Endothelial cell of umbilical vein (primary cell): ENCODE measurements at regions not wholly inside any gene's neighbourhood (a gene's known extent, or its start where the extent isn't known, plus 50 kb on each side); places are given as distances from the start of the nearest gene placed in this dataset.

Source experiments
- BruUV-seq: library from RNA; stranded (reverse); fragments of 400-500 nt; replicated peaks from 2 replicates; lab custom pipeline; 2021; lab: Mats Ljungman, UMichigan
- CTCF ChIA-PET: fragments of 300-600, 350-600 bp; sonication (Branson Sonifier 250); formaldehyde crosslinking; loops from one replicate; lab custom pipeline; 2021; ENCODE audit warnings: antibody characterized with exemption, inconsistent platforms; lab: Charles Lee
- POLR2A ChIA-PET: fragments of 300-600, 350-600 bp; sonication (Branson Sonifier 250); formaldehyde crosslinking; loops from one replicate; lab custom pipeline; 2021; ENCODE audit warnings: antibody characterized with exemption, inconsistent platforms; lab: Charles Lee
- DNase-seq: peaks from one replicate; pipeline ENCODE4 v3.0.0-alpha.2; 2011; ENCODE audit warnings: low read depth, low spot score
- FAIRE-seq: peaks from 2 replicates; lab custom pipeline; 2011; peaks lifted over from hg19 to GRCh38; lab: Jason Lieb, UNC
- H2AFZ ChIP-seq: 2 replicates; pipeline ENCODE4 v1.6.0; 2012; ENCODE audit warnings: low read depth, low read length, control low read depth, inconsistent platforms
- H3K27ac ChIP-seq: 2 replicates; pipeline ENCODE4 v1.5.1; 2011; ENCODE audit warnings: low read depth, mild to moderate bottlenecking, control low read depth, low read length, moderate library complexity; ENCODE audit not compliant: insufficient read depth
- H3K27me3 ChIP-seq, 2 experiments: 2 replicates each; pipeline versions ENCODE4 v1.6.0 to v1.6.1; 2011; ENCODE audit warnings: low read length in 2 of 2, mixed read lengths in 1 of 2; ENCODE audit not compliant: control insufficient read depth in 2 of 2, insufficient read depth in 2 of 2
- H3K36me3 ChIP-seq, 2 experiments: 2 replicates in 1 of 2; 3 replicates in 1 of 2; pipeline ENCODE4 v1.5.1; 2011; ENCODE audit warnings: low read length in 2 of 2, mild to moderate bottlenecking in 1 of 2, moderate library complexity in 1 of 2; ENCODE audit not compliant: control insufficient read depth in 2 of 2, insufficient read depth in 2 of 2; ENCODE audit errors: extremely low read depth in 1 of 2
- H3K4me1 ChIP-seq: 3 replicates; pipeline ENCODE4 v1.5.1; 2011; ENCODE audit warnings: mild to moderate bottlenecking, low read length; ENCODE audit not compliant: control insufficient read depth, insufficient read depth; ENCODE audit errors: extremely low read depth
- H3K4me2 ChIP-seq: 2 replicates; pipeline ENCODE4 v1.6.1; 2011; ENCODE audit warnings: low read length, control low read depth, mixed read lengths; ENCODE audit not compliant: insufficient read depth
- H3K4me3 ChIP-seq, 3 experiments: fragments of 200-600 bp in 1 of 3; sonication (generic), shearing (Covaris generic) in 1 of 3; replicated peaks in 1 of 3; 2 replicates each; pipeline ENCODE4 v1.5.1; 2011 to 2016; ENCODE audit warnings: control low read depth in 3 of 3, low read length in 3 of 3, mild to moderate bottlenecking in 2 of 3, inconsistent platforms in 1 of 3, low read depth in 1 of 3, moderate library complexity in 1 of 3; ENCODE audit not compliant: insufficient read depth in 1 of 3
- H3K79me2 ChIP-seq: 2 replicates; pipeline ENCODE4 v1.6.0; 2012; ENCODE audit warnings: low read length, inconsistent platforms; ENCODE audit not compliant: control insufficient read depth, insufficient read depth
- H3K9ac ChIP-seq: replicated peaks from 2 replicates; pipeline ENCODE3; 2011; ENCODE audit warnings: low read length, control low read depth; ENCODE audit not compliant: insufficient read depth; ENCODE audit errors: extremely low read depth
- H3K9me1 ChIP-seq: replicated peaks from 3 replicates; pipeline ENCODE4 v1.6.0; 2011; ENCODE audit warnings: mild to moderate bottlenecking, low read length; ENCODE audit not compliant: control insufficient read depth, insufficient read depth; ENCODE audit errors: extremely low read depth
- H3K9me3 ChIP-seq: replicated peaks from 2 replicates; pipeline ENCODE4 v1.5.1; 2012; ENCODE audit warnings: low read length, inconsistent platforms; ENCODE audit not compliant: control insufficient read depth, insufficient read depth
- H4K20me1 ChIP-seq: replicated peaks from 2 replicates; pipeline ENCODE3; 2011; ENCODE audit warnings: mild to moderate bottlenecking, low read length; ENCODE audit not compliant: control insufficient read depth, insufficient read depth; ENCODE audit errors: extremely low read depth
- CTCF ChIP-seq, 2 donors: IDR thresholded peaks; 1 replicate in 1 of 2; 2 replicates in 1 of 2; pipeline ENCODE4 v1.5.1; 2011; ENCODE audit warnings: low read length in 2 of 2, mild to moderate bottlenecking in 2 of 2, moderate library complexity in 2 of 2, control low read depth in 1 of 2, inconsistent platforms in 1 of 2, low read depth in 1 of 2; ENCODE audit not compliant: insufficient read depth in 1 of 2; ENCODE audit errors: extremely low read depth in 1 of 2
- EZH2 ChIP-seq: IDR thresholded peaks from 2 replicates; pipeline ENCODE4 v1.6.1; 2012; ENCODE audit warnings: borderline replicate concordance, low read depth, mild to moderate bottlenecking, moderate library complexity, low read length, inconsistent platforms; ENCODE audit not compliant: severe bottlenecking
- FOS ChIP-seq: IDR thresholded peaks from 2 replicates; pipeline ENCODE4 v1.6.1; 2011; ENCODE audit warnings: mild to moderate bottlenecking, low read length, moderate library complexity, borderline replicate concordance; ENCODE audit not compliant: insufficient read depth
- GATA2 ChIP-seq: IDR thresholded peaks from 2 replicates; pipeline ENCODE4 v1.7.0; 2011; ENCODE audit warnings: low read depth, mild to moderate bottlenecking, moderate library complexity, mixed read lengths, low read length; ENCODE audit not compliant: insufficient read length, insufficient read depth
- JUN ChIP-seq: IDR thresholded peaks from 2 replicates; pipeline ENCODE4 v1.6.1; 2011; ENCODE audit warnings: borderline replicate concordance, low read depth; ENCODE audit not compliant: insufficient read length, insufficient read depth
- MAX ChIP-seq: IDR thresholded peaks from 2 replicates; pipeline ENCODE4 v1.6.1; 2011; ENCODE audit not compliant: insufficient read depth, insufficient read length
- MYC ChIP-seq: IDR thresholded peaks from one replicate; pipeline ENCODE4 v1.6.1; 2011; ENCODE audit warnings: mild to moderate bottlenecking, low read depth, low read length
- POLR2A ChIP-seq: IDR thresholded peaks from 2 replicates; pipeline ENCODE4 v1.6.1; 2012; ENCODE audit warnings: low read depth, mild to moderate bottlenecking, control low read depth, low read length
- POLR2AphosphoS5 ChIP-seq: IDR thresholded peaks from 2 replicates; pipeline ENCODE4 v1.6.1; 2012; ENCODE audit warnings: low read depth, mild to moderate bottlenecking, control low read depth, low read length, moderate library complexity; ENCODE audit not compliant: insufficient read depth
- dilution Hi-C: fragments of 300-500 bp; cut with MboI; formaldehyde crosslinking; loops from one replicate; pipeline ENCODE4 v1.15.0; 2019; ENCODE audit warnings: low sequenced_read_pairs; ENCODE audit not compliant: extremely low pct_ligation_motif_present
- intact Hi-C: fragments of 100-400 bp; cut with micrococcal nuclease; formaldehyde crosslinking; loops from one replicate; pipeline ENCODE4 v1.10.0; 2022

GRCh38 chr13:90413548-90413947 is 933.9 kb upstream of the MIR17HG start:
- CTCF ChIA-PET = interaction anchor here (1.0 kb wide), 1 partner anchor 32 kb away, joined by 3 read pairs; no protein-coding TSS in a partner anchor
- FAIRE-seq = no peak
- no TSS peak for BruUV-seq

More at GRCh38 chr13:90413548-90413947, 933.9 kb upstream of the MIR17HG start:
- no peaks in the 10 kb centered on the region for H3K9me1 ChIP-seq
- POLR2A ChIA-PET = no interaction called here
- no peak for TF ChIP-seq EZH2
- no peak for TF ChIP-seq POLR2AphosphoS5
- no peak for TF ChIP-seq POLR2A
- TF ChIP-seq FOS = no peak
- TF ChIP-seq MAX = no peak
- no peak for TF ChIP-seq MYC
- TF ChIP-seq JUN = no peak
- no peak for TF ChIP-seq GATA2
- no peak for TF ChIP-seq CTCF (IDR thresholded peaks at IDR 0.05; ENCODE audit: extremely low read depth in 1 of 2, insufficient read depth in 1 of 2, low read depth in 1 of 2, low read length in 2 of 2)
- H3K79me2 ChIP-seq = no peaks in the 10 kb centered on the region
- no peak overlapping the region for H3K9ac ChIP-seq
- no peak overlapping the region for H3K27ac ChIP-seq
- H3K4me2 ChIP-seq = no peak overlapping the region
- no peak for DNase-seq
- intact Hi-C loops = no loop called here
- dilution Hi-C loops = no loop called here
- H3K36me3 ChIP-seq = no peaks in the 10 kb centered on the region
- no peaks in the 10 kb centered on the region for H3K27me3 ChIP-seq
- H2AFZ ChIP-seq = no peak overlapping the region
- no peak overlapping the region for H3K4me3 ChIP-seq
- no peaks in the 10 kb centered on the region for H4K20me1 ChIP-seq
- no peaks in the 10 kb centered on the region for H3K9me3 ChIP-seq
- peaks cover 15% of the 10 kb centered on the region for H3K4me1 ChIP-seq
